Dermis blood vessel endothelial cell (primary cell): ENCODE measurements at regions not wholly inside any gene's neighbourhood (a gene's known extent, or its start where the extent isn't known, plus 50 kb on each side); places are given as distances from the start of the nearest gene placed in this dataset.

Source experiments
- DNase-seq: peaks from one replicate; pipeline ENCODE4 v3.0.0; 2010

DNA sequence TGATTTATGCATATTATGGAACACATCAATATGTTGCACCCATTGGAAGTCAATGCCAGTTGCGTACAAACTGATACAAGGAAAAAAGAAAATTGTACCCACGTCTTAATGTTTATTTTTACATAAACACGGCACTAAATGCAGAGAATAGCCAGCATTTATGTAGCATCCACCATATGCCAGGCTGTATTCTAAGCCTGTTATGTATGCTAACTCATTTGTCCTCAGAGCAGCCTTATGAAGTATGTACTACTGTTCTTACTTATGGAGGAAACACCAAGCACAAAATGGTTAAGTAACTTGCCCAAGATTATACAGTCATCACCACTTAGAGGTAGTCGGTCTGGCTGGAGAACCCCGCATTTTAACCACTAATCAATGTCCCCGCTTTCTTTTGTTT is 837.9 kb upstream of the RBFOX1 start:
- DNase-seq, result no peak

DNA sequence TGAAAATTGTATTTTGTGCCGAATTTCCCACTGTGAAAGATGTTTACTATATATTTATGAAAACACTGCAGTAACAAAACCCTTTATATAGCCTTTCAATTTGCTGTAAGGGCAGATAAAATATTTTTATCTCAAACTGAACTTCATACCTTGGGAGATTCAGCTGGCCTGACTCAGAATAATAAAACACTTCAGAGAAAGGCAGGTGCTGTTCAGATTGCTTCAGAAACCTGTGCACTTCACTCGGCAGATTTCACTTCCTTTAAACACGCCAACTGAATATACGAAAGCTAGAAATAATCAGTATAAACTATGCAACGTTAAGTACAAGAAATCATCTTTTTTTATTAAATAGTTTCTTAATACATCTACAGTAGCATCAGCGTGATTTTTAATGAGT is 839.1 kb upstream of the RBFOX1 start:
- no peak for DNase-seq

DNA sequence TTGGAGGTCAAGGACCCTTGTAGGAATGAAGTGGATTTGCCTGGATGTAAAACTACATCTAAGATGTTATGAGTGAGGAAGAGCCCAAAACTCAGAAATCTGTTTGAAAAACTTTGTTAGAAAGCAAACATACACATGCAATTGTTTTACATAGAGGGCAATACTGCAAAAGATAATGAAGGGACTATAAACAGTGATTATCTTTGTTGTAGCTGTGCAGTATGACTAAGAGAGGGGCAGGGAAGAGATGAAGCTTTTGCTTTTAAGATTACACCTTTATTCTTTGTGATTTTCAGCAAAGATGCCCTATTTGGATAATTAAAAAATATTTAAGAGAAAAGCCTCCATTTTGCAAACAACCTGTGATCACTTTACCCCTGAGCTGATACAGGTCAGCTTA is 839.9 kb upstream of the RBFOX1 start:
- DNase-seq, result no peak

DNA sequence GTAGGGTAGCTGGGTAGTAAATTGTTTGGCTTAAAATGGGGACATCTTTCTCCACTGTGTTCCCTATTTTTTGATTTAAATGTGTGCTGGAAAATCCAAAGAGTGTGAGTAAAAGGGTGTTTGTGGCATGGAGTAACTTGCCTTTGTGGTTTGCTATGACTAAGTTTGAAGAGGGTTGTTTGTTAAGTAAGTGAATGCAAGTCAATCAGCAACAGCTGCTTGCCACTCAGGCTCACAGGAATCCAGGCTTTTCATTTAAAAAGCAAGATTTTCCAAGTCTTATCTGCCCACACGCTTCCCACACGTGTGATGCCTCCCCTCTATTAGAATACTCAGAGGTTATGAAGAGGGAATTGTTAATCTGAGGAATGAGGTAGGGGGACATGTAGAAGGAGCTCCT is 847.7 kb upstream of the RBFOX1 start:
- DNase-seq, result no peak

DNA sequence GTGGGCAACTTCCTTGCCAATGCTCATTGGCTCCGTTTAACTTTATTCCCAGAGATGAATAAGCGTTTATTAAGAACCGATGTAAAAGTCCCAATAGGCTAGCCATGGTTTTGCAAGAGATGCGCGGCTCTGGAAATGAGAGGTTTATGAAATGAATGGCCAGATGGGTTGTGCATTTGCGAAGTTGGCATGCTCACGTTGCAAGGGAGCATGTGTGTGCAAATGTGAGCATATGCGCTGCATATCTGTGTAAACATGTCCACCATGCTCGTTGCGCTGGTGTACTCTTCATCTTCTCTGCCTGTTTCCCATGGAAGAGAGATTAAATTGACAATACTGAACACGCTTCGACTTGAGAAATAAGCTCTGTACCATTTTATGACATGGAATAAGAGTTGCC is 848.6 kb upstream of the RBFOX1 start:
- DNase-seq, result no peak

DNA sequence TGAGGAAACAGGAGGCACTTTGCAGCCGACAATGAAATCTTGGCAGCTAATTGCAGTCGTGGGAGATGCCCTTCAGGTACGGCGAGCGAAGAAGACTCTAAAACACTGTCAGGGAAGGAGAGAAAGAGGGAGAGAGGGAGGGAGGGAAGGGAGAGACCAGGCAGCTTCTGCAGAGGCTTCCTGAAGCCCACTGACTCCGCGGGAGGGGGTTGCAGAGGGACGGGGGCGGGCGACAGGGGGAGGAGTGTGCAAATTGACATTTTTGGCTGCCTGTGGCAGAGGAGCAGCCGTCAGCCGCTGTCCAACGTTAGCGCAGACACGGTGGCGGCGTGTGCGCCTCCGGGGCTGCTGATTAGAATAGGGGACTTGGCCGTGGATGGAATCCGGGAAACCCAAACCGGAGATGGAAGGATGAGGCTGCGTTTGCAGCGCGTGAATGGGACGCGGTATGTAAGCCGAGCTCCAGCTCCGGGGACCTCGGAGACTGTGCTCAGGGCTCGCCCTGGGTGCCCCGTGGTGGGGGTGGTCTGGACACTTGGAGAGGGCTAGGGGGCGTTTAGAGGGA is 849.1 kb upstream of the RBFOX1 start:
- DNase-seq, result no peak

DNA sequence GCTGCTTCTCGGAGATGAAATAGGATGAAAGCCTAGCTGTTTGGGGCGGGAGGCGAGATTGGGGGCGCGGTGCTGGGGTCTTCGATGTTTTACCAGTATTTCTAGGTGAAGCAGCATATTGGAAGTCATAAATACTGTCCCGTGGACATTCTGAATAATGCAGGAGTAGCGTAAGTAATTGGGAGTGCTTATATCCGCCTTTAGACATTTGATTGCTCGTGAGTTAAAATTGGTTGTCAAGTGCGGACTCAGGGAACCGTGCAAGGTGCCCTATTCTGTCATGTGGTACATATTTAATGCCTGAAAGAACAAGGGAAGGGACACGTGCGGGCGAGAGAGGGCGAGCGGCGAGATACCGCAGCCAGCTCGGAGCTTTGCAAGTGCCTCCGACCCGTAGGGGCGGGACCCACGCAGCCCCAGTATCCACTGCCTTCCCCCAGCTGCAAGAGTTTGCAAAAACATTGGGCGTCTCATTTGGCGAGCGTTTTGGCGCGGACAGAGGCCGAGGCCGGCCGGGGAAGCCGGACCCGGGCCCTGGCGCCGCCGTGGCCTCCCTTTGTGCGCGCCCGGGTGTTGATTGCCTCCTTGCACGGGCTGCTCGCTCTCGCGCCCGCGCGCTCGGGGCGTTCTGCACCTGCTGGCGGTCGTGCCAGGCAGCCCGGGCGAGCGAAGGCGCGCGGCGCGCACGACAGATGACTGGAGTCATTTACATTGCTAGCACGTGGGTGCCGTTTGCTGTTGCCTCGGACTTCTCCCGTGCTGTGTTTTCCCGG is 849.8 kb upstream of the RBFOX1 start:
- DNase-seq, result no peak

DNA sequence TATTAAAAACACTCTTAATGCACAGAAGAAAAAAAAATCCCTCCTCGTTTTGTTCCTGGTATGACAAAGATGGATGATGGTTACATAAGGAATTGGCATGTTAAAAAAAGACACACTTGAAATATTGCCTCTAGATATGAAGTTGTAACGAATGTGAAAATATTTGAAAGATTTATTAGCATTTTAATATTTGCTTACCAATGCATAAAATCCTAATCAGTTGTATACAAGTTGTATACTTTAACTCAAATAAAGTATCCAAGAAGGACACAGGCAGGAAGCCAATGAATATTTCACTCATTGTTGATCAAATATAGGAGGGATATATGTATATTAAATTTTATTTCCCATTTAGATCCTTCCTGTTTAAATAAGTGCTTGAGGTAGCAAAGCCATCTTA is 850.8 kb upstream of the RBFOX1 start:
- DNase-seq, result no peak

DNA sequence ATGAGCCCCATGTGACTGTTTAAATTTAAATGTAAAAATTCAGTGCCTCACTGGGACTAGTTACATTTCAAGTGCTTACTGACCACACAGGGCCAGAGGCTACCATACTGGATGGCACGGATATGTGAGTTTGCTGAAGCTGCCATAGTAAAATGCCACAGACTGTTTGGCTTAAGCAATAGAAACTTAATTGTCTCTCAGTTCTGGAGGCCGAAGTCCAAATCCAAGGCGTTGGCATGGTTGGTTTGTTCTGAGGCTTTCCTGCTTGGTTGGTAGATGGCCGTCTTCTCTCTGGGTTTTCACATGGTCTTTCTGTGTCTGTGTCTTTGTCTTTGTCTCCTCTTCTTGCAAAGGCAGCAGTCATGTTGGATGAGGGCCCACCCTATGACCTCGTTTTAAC is 878.9 kb upstream of the RBFOX1 start:
- DNase-seq, result no peak

DNA sequence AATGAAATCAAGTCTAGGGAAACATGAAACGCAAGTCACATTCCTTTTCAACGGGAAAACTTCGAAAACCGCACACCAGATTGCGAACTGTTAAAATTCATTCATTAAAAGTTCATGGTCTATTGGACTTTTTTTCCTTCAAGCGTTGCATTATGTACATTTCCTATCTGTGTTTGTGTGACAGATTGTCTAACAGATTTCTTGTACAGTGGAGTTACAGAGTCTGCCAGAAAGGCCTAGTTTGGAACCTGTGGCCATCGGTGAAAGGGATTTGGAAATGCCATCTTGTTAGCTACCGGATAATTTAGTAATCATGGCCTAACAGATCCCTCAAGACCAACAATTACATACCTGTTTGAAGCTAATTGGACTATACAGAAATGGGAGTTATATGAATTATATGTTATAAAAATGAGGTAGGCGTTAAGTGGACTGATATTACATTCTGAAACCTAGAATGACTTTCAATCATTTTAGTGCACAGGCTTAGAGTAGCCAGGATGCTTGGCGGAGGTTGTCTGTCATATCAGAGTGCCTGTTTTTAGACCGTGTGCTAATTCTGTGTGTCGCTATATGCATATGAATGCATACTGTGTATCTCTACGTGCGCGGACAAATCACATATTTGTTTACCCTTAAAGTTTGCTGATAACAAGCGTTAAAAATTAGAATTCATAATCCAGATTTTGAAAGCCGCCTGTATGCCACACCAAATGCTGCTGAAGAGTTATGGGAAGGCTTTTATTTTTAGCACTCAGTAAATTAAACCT is 885.4 kb upstream of the RBFOX1 start:
- DNase-seq, result no peak

DNA sequence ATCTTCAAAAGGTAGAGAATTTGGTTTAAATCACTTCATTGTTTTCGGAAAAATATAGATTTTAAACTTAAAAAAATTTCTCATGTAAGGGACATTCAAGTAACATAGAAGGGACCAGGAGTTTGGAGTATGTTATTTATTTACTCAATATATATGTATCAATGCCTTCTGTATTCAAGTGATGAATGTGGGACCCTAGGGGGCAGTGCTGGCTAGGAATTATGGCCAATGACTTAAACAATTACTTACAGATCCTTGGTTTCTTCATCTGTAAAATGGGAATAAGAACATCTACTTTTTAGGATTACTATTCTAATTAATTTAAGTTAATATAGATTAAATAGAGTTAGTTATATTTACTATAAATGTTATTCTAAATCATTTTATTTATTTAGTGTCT is 886.3 kb upstream of the RBFOX1 start:
- DNase-seq, result no peak

DNA sequence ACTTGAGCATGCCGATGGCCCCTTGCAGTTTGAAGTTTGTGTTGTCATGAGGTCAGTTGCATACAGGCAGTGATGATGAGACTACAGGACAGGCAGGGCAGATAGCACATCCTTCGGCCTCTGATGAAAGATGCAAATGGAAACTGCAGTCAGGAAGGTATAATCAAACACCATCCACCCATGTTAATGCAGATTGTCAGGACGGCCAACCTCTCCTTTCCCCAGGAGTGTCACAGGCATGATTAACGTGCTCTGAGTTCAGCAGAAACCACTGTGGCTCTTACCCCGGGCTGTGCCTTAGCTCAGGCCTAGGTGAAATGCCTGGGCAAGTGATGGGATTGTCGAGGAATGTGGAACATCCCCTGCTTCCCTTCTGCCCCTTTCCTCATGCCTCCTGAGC is 893.5 kb upstream of the RBFOX1 start:
- no peak for DNase-seq

DNA sequence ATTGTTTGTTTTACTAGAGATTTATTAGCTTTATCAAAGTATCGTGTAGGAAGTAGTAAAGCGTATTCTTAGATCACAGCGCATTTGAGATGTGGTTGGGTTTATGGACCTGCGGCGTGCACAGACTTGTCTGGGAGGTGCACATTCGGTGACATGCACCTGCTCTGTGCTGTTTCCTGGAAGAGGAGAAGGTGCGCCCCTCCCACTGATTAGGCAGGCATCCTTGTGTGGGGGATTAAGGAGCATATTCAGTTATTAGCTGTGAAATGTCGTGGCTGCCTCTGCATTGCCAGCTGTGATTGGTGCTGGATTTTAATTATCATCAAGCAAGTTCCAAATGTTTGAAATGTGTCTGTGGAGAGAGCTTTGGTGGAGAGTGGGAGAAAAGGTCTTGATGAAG is 903.8 kb upstream of the RBFOX1 start:
- DNase-seq, result no peak

DNA sequence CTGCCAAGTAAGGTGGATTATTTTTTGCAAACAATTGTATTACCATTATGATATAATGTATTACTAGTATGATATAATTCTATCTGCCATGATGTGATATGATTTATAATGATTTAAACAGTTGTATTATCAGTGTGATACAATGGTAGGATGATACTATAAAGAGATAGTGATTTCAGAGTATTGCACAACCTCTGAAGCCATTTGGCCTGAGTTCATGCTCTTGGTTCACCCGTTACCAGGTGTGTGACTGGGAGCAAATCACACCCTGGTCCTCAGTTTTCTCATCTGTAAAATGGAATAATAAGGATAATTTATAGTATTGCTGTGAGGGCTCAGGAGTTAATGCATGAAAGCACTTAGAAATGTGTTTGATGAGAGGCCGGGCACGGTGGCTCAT is 905.0 kb upstream of the RBFOX1 start:
- no peak for DNase-seq

DNA sequence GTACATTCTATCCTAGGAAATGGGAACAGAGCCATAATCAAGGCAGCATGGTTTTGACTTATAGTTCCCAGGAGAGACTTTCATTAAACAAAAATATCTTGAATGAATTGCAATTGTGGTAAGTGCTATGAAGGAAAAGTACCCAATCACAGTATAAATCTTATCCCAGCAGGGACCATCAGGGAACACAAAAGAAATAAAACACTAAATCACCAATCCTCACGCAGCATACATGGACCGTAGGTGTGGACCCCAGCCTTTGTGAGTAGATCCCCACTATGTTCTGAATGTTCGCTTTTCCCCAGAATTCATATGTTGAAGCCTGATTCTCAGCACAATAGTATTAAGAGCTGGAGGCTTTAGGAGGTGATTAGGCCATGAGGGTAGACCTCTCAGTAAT is 925.0 kb upstream of the RBFOX1 start:
- no peak for DNase-seq

DNA sequence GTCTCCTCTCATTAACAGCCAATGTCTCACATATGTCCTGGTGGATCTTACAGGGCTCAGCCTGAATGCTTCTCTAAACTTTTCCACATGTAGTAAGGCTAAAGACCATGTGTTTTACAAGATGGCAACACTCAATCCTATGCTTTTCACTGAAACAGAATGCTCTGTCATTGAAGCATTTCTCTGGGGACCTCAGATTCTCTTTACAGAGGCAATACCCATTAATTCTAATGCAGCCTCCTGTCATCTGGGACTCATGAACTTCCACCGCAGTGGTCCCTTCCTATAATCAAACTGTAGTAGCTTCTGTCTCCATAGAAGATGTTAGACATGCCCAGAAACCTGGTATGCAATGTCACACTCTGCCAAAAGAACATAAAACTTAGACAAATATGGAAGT is 926.6 kb upstream of the RBFOX1 start:
- DNase-seq, result no peak

DNA sequence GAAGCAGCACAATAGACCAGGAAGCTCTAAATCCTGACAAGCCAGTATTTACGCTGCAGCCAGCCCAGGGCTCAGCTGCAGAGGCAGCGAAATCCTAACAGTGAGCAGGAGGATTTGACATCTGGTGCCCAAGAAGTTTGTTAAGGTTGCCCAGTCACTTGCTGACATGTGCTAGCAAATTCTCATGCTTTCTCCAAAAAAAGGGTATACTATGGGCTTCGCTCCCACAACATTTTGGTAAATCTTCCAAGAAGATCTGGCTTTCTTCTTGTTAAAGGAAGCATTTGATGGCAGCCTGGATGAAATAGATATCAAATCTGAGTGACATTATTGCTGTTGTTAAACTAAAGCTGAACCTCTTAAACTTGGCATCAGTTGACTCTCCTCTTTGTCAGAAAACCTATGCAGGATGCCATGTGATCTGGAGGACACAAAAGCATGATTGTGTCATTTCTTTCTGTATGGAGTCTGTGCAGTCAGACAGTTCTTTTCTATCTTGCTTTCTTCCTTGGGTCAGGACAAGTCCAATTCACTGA is 949.7 kb upstream of the RBFOX1 start:
- no peak for DNase-seq

DNA sequence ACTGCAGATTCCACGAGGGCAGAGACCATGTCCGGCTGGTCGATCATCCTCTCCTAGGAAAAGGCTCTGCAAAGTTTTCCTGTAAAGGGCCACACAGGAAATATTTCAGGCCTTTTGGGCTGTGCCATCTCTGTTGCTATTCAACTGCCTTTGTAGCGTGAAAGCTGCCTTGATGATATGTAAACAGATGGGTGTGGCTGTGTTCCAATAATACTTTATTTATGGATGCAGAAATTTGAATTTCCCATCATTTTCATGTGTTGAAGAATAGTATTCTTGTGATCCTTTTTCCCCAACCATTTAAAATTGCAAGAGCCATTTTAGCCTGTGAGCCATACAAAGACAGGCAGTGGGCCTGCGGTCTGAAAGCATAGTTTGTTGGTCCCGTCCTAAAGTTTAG is 950.7 kb upstream of the RBFOX1 start:
- no peak for DNase-seq

DNA sequence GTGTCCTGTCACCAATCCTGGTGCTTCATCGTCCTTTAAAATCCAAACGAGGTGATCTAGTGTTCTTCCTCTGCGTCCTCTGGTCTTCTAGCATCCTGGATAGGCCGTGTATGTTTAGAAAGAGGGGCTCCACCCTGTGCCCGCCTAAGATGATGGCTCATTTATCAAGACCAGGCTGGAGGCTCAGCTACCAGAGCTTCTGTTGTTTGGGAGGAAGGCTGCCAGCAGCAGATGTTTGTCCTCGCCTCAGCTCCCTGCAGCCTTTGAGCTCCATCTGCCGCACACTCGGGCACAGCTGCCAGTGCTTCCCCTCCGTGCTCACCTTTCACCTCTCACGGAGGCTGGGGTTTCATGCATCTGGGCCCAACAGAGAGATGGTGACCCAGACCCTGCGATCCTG is 954.7 kb upstream of the RBFOX1 start:
- no peak for DNase-seq

DNA sequence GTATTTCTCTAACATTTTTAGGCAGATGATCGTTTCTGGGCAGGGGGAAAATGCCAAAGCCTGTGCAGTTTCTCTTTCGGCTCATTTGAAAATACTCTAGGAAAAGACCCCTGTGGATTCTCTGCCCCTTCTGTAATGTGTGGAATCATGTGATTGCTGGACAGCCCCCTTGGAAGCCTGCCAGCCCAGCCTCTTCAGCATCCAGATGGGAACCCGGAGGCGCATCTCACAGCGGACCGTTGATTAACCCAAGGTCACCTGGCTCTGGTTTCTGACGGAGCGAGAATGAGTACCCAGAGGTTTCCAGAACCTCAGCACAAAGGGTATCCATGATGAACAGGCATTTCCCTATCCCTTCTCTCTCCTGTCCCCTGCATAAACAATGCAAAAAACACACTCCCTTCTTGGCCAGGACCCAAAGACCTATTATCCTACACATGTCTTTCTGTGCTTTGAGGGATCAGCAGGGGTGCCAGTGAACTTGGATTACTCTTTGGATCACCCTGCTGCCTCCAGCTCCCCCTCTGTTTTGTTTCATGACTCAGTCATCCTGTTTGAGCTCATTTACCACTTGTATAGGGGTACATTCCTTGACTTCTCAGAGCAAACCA is 957.1 kb upstream of the RBFOX1 start:
- no peak for DNase-seq

DNA sequence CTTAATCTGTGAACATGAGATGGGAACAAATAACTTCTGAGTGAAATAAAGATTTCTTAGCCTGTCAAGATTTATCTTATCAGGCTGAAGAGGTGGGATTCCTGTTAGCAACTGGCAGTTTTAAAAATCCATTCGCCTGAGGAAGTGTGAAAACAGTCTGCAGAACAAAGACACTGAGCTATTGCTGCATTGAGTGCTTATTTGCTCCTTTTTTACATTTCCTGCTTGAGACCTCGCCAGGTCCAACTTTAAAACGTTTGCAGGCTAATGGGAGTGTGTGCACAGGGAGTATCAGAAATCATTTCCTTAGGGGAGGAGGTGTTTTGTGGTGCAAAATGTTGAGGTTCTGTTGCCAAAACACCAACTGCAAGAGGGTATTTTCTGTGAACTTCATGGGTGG is 957.8 kb upstream of the RBFOX1 start:
- no peak for DNase-seq

DNA sequence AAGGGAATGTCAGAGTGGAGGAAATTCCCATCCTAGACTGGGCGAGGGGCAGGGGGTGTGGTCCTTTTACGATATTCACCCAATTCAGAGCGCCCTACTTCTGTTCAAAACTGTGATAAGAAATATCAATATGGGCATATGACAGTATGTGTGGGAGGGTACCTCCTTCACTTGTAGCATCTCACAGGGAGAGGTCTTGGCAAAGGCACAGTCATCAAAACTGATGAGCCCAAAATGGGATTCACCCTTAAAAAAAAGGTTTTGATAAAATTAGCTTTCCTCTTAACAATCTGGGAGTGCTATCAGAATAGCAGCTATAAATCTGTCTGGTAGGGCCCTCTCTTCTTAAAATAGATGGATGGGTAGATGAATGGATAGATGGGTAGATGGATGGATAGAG is 967.8 kb upstream of the RBFOX1 start:
- DNase-seq, result no peak

DNA sequence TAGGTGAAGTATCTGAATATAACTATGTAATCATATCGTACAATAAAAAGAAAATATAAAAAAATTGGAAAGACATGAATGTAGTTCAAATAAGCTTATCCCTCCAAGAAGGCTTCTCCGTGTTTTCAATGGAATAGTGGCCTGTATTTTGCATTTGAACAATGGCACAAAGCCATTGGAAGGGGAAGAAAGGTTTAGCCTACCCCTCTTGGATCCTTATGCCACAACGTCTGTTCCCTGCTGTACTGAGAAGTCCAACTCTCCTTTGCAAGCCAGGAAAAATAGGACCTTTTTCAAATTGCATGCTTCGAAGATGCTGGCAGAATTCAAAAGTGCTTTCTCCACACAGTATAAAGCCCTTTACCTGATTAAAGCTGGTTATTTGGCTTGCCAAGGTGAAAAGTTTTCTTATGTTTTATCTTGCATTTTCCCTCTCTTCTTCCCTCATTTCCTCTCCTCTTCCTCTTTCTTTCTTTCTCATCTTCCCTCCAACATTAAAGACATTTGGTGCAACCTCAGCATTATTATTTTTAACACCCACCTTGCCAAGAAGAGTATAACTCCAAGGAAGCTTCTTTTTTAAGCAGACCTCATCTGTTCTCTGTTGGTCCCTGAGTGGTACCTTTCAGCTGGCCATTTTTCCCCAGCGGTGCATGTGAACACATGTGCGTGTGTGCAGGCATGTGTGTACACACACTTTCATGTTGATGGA is 968.6 kb upstream of the RBFOX1 start:
- no peak for DNase-seq
